Left cardiac atrium (tissue), 4 donors: ENCODE measurements at regions not wholly inside any gene's neighbourhood (a gene's known extent, or its start where the extent isn't known, plus 50 kb on each side); places are given as distances from the start of the nearest gene placed in this dataset.
"Not testable (repeated sequence)": the region's sequence is repeated elsewhere in the genome, so short reads cannot be mapped to it uniquely, and the experiment has no call there.

Source experiments
- ATAC-seq, 2 donors: fragments of 200-7000 bp; cut with Tn5 transposase; one replicate each; pipeline ENCODE4 v1.9.1; 2020; ENCODE audit warnings: mild to moderate bottlenecking in 2 of 2, moderate library complexity in 2 of 2
- DNase-seq: peaks from one replicate; pipeline ENCODE4 v3.0.0-alpha.2; 2020
- intact Hi-C, 2 donors: fragments of 100-400 bp; cut with DNase I; formaldehyde crosslinking; loops; one replicate each; pipeline versions ENCODE4 v1.14.1 to v1.15.1; 2022 to 2023
- donor health status: DM: no; HTN: yes; CAD: no.
- donor health status: DM: no; HTN: yes; CAD: no; lungs with severe emphysema.
- donor health status: DM: yes; HTN: yes; CAD: no.
- donor health status: Dilated cardiomyopathy.

DNA sequence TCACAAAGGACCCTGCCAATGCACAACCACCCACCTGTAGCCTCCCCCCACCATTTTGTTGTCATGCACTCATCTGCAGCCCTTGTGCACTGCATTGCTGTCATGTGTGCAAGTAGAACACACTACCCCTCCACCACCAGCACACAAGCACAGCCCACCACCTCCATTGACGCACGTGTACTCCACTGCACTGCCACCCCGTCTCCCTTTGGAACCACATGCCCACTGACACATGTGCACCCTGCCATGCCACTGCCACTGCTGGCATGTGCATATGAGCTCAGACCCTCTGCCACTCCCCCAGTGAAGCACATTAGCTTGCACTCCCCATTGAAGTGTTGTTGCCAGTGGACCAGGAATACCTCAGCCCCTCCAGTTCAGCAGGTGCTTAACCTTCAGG lies 530.3 kb upstream of the ACO1 start:
- intact Hi-C loops = no loop called here
- DNase-seq = no peak

DNA sequence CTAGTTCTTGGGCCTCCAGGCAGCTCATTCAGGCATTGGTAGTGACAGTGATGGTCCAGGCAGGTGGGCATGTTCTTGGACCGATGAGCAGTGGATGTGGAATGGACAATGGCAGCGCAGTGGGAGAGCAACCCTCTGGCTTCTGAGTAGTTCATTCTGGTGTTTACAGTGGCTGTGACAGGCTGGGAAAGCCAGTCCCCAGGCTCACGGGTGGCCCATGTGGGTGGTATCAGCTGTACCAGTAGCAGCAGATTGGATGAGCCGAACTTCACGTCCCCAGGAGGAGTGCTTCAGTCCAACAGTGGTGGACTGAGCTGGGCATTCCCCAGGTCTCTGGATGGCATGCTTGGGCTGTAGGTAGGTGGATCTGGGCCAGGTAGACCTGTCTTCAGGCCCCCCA lies 515.6 kb upstream of the ACO1 start:
- intact Hi-C loops = no loop called here
- no peak for DNase-seq
- ATAC-seq = no peak

More for the DNA sequence above, 530.3 kb upstream of the ACO1 start:
- ATAC-seq = no peak

DNA sequence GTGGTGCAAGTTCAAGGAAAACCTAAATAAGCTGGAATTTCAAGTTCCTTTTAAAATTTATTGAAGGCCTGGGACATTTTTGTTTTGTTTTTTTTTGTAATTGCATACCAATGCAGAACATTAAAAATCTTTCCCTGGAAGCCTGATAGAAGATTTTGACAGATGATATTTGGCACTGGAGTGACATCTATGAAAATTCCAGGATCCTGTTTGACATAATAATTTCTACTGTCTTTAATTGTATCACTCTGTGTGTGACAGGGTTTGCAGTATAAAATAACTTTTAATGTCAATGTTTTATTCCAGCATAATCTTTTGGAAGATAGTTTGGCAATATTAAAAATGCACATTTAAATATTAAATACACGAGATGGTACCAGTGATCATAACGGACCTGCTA lies 514.2 kb upstream of the ACO1 start:
- DNase-seq (no peak), ATAC-seq (no peak)
- intact Hi-C loops = no loop called here

DNA sequence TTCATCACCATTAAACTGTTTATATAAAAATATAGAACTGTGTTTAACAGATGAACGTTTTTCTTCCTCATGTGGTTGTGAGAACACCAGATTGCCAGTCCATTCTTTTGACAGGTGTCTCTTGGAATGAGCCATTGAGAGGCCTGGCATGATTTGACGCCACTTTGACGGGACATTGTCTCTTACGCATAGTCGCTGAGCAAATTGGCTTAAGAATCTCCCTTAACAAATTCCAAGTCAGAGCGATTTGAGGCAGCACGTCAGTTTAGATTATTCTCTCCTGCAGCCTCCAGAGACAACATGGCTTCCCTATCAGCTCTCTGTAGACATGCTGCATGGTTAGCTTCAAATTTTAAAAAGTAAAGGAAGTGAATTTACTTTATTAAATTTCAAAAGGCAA lies 510.7 kb upstream of the ACO1 start:
- ATAC-seq = no peak
- no peak for DNase-seq
- intact Hi-C loops = no loop called here

DNA sequence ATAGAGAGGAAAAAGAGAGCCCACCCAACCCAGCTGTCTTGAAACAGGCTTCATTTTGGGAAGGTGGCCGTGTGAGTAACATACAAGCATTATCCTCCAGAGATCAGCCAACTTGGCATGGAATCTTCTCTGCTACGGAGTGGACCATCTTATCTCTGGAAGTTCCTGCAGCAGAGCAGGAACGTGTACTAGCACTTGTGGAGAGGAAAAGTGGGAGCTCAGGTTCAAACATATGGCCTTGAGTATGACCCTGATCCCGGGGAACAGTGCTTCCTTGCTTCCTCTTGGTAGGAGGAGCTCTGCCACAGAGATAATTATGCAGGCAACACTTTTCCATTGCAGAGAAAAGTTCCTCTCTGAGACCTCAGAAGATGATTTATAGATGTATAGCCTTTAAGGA lies 490.4 kb upstream of the ACO1 start:
- DNase-seq (no peak), ATAC-seq (no peak)
- intact Hi-C loops = no loop called here

DNA sequence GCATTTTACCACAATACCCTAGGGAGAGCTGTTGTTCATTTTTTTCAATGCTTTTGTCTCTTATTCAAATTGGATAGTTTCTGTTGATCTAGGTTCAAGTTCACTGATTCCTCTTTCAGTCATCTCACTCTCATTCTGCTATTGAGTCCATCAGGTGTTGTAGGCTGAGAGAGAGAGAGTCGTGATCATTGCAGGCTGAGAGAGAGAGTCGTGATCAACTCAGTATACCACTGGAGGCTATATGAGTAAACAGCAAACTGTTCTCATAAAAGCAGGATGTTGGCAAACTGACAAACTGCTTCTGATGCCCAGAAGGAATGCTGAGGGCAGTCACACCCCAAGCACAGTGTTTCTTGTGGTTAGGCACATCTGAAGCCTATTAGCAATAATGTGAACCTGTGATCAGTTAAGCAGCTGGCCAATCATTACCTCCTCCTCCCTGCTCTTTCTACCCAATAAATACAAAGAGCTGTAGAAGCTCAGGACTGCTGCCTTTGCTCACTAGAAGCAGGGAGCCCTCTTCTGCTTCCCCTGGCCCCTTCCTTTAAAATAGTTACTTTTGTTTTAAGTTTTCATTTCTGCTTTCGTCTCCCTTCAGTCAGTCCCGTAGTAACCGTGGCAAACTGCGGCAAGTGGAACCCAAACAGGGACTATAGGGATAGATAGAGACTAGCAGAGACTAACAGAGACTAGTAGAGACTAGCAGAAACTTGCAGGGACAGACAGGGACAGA lies 476.1 kb upstream of the ACO1 start:
- ATAC-seq (no peak), DNase-seq (no peak)
- intact Hi-C loops = no loop called here

DNA sequence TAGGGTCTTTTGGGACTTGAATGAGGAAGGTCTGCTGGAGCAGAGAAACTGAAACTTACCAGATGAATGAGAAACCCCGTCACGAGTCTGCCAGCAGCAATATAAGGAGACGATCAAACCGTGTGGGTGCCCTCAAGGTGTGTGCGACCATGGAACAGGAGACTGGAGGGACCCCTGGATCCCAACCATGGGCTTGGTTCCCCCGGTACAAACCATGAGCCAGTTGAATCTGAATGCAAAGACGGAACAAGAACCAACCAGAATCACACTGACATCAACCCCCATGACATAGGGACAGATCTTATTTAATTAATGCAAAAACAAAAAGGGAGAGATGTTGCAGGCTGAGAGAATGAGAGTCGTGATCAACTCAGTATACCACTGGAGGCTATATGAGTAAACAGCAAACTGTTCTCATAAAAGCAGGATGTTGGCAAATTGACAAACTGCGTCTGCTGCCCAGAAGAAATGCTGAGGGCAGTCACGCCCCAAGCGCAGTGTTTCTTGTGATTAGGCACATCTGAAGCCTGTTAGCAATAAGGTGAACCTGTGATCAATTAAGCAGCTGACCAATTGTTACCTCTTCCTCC lies 475.5 kb upstream of the ACO1 start:
- ATAC-seq = no peak
- intact Hi-C loops = no loop called here
- no peak for DNase-seq

DNA sequence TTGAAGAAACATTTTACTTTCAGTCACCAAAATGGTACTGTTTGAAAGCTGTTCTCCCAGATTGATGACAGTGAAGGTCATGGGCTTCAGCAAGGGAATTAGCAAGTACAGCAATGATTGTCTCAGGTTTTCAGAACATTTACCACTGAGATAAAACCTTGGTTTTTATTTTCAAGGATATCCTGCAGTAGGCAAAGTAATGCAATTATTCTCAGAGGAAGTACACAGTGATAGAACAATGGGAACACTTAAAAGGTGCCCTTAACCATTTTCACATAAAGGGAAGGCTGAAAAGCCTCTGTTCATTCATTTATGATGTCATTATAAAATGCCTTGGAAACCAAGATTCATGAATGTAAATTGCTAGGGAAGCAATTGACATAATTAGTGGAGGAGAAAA lies 471.8 kb upstream of the ACO1 start:
- ATAC-seq (no peak), DNase-seq (no peak)
- intact Hi-C loops = loop anchor here in 1 of 2 donors (10.0 kb wide), 1 partner anchor 342 kb away; no protein-coding TSS in a partner anchor

DNA sequence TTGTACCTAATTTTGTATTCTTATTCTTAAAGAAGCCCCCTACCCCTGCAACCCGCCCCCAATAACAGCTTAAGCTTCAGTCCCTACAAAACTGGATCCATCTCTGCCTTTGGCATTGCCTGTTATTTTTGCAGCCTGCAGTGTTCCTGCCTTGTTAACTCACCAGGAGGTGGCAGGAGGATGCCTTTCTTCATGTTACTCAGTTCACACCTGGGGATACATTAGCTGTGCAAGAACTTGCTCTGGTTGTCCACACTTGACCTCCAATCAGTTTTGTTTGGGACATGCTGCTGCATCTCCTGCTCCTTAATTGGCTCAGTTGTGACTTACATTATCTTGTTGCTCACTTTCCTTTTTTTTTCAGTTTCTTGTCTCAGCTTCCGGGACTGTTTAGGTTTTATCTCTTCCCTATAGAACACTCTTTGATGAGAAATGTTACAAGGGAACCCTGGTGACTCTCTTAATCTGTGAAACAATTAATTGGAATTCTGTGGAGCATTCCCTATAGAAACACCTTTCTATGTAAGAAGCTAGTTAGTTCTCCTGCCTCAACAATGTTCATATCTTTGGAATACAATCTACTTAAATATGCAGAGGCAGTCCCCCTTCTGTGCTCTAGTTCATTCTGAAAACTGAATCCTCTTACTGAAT lies 467.7 kb upstream of the ACO1 start:
- no peak for DNase-seq
- intact Hi-C loops = loop anchor here in 1 of 2 donors (10.0 kb wide), 1 partner anchor 338 kb away; no protein-coding TSS in a partner anchor

DNA sequence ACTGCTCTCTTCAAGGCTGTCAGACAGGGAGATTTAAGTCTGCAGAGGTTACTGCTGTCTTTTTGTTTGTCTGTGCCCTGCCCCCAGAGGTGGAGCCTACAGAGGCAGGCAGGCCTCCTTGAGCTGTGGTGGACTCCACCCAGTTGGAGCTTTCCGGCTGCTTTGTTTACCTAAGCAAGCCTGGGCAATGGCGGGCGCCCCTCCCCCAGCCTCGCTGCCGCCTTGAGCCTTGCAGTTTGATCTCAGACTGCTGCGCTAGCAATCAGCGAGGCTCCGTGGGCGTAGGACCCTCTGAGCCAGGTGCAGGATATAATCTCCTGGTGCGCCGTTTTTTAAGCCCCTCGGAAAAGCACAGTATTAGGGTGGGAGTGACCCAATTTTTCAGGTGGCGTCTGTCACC lies 446.7 kb upstream of the ACO1 start:
- ATAC-seq, intact Hi-C loops, DNase-seq: not testable (repeated sequence)

More for the DNA sequence above, 467.7 kb upstream of the ACO1 start:
- ATAC-seq = no peak

DNA sequence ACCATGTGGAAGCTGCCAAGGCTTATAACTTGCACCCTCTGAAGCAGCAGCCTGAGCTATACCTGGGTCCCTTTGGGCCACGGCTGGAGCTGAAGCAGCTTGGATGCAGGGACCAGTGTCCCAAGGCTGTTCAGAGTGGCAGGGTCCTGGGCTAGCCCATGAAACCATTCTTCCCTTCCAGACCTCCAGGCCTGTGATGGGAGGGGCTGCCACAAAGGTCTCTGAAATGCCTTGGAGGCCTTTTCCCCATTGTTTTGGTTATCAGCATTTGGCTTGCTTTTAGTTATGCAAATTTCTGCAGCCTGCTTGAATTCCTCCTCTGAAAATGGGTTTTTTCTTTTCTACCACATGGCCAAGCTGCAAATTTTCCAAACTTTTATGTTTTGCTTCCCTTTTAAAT lies 433.7 kb upstream of the ACO1 start:
- intact Hi-C loops = no loop called here
- no peak for ATAC-seq
- DNase-seq = no peak

DNA sequence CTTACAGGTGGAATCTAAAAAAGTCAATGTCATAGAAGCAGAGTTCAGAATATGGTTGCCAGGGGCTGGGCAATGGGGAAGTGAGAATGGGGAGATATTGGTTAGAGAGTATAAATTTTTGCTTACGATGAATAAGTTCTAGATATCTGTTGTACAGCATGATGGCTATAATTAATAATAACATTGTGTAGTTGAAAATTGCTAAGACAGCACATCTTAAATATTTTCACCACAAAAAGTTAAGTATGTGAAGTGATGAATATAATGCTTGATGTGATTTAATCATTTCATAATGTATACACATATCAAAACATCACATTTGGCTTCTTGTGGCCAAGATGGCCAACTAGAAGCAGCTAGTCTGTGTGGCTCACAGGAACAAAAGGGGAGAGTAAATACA lies 425.9 kb upstream of the ACO1 start:
- ATAC-seq = no peak
- intact Hi-C loops = no loop called here

DNA sequence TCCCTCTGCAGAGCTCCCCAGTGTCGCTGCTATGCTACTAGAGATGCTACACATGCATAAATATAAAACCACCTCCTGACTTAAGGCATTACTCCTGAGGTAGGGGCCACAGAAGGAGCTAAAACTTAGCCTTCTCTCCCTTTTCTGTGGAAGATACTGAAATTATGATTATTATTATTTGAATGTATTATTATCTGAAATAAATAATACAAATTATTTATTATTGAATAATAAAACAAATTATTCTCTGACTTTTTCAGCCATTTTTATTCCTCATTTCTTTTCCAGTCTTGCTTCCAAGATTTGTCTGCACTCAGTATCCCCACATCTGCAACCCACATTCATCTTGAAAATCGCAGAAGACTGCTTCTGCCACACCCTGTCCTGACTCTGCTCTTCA lies 414.9 kb upstream of the ACO1 start:
- ATAC-seq = no peak
- intact Hi-C loops = no loop called here
- DNase-seq = no peak

More for the DNA sequence above, 425.9 kb upstream of the ACO1 start:
- no peak for DNase-seq

DNA sequence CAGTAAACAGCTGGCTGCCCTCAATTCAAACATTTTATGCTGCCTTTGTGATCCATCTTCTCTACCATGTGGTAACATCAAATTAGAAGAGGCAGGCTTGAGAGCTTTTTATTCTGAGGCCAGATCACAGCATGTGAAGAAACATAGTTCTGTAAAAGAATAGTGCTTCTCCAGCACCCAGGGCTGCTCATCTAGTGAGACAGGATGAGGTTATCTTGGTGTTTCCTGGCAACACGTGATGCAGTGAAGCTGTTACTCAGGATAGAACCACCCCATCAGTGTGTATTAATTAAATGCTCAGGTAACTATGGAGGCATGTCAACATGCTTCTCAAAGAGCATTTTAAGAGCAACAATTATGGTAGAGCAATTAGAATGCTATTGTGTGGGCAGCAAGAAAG lies 400.5 kb upstream of the ACO1 start:
- ATAC-seq (no peak), DNase-seq (no peak)
- intact Hi-C loops = no loop called here

DNA sequence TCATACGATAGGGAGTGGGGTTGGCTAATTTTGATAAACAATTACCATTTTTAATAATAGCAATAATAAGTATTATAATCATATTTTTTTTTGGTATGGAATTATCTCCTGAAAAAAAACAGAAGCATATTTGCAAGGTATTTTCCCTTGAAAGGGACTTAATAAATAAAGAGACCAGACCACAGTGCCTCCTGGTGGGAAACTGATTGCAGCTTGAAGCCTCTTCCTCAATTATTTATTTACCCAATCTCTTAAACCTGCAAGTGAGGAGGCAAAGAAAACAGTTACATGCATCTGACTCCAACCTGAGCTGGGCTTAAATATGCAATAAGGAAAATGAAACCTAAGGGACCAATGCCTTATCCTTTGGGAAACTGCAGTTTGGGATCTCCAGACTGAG lies 388.1 kb upstream of the ACO1 start:
- no peak for ATAC-seq
- intact Hi-C loops = no loop called here
- DNase-seq = no peak

DNA sequence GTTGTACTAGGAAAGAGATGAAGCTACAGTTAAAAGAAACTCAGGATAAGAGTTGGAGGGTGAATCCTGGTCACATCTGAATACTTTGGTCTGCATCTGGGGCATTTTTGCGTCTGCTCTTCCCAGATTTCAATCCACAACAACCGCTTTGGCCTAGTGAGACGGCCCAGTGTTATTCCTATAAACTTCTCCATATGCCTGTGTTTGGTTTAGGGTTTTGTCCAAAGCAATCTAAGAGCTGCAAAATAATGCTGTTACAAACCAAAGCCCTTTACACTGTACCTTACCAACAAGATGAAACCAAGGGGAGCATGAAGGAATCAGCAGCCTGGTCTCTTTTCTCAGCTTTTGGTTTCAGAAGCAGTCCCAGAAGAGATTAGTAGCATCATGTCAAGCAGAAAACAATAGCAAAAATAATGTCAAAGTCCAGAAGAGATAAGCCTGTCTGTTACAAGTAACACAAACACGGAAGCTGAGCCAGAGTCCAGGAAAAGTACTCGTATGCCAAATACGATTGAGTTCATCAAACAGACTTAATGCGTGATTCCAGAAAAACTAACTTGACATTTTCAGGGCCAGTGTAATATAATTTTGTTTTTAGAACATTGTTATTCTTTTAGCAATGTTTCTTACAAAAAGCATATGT lies 379.9 kb upstream of the ACO1 start:
- intact Hi-C loops = no loop called here
- ATAC-seq = no peak
- DNase-seq = no peak

DNA sequence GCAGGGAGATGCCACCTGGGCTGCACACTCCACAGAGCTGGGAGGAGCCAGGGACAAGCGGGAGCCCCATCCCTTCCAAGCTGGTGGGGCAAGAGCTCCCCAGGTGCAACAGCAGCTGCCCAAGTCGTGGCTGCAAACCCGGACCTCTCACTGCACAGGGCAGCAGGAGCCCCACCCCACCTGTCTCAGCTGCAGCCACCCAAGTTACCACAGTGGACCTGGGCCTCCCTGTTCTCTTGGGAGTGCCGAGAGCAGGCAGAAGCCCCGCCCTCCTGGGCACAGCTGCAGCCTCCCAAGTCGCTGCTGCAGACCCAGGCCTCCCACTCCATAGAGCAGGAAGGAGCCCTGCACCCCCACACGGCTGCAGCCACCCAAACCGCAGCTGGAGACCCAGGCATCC lies 374.1 kb upstream of the ACO1 start:
- DNase-seq = no peak
- intact Hi-C loops = no loop called here
- ATAC-seq = no peak

DNA sequence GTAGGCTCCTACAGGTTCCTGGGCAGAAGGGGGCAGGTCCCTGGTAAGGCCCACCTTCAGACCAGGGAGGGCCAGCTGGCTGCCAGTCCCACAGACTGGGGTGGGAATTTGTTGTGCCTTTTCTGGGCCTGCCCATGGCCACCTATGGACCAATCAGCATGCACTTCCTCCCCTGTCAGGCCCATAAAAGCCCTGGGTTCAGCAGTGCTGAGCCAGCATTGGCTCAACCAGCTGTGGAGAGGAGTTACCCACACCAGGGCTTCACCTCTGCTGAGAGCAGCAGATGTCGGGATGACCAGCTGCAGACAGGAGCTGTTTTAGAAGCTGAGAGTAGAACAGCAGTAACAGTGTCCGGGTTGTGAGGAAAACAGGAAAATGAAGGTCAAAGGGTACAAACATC lies 373.4 kb upstream of the ACO1 start:
- intact Hi-C loops = no loop called here
- DNase-seq (no peak), ATAC-seq (no peak)

DNA sequence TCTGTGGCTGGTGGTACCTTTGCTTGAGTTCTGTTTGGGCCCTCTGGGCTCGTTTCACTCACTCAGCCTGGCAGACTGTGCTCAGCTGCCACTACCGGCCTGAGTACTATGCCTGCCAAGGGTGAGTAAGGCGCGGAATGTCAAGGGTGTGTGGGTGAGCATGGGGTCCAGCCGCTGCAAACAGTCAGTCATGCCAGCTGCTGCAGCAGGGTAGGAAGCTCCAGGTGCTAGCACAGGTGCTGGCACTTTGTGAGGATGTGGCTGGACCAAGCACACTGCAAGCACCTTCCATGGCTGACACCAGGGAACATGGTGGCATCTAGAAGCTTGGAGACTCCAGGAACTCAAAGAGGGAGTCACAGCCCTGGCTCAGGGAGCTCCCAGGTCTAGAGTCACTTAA lies 368.6 kb upstream of the ACO1 start:
- intact Hi-C loops = no loop called here
- DNase-seq = no peak
- no peak for ATAC-seq

DNA sequence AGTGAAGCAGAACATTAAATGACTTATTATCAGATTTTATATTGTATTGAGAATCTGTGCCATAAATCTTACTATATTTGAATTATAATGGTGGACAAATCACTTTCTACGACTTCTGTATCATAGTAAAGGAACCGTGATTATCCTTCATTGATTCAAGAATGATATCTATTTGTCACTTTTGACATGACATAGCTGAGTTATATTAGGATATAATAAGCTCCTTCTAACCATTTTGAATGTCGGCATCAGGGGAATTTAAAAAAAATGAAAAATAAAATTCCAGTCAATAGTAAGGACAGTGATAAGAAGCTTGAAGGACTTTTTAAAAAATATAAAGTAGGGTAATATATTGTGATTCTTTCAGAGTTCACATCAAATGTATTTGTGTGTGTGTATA lies 338.9 kb upstream of the ACO1 start:
- intact Hi-C loops = no loop called here
- DNase-seq (no peak), ATAC-seq (no peak)
